Spleen (tissue), 11 donors: ENCODE measurements at regions not wholly inside any gene's neighbourhood (a gene's known extent, or its start where the extent isn't known, plus 50 kb on each side); places are given as distances from the start of the nearest gene placed in this dataset.

ENCODE experiments used
- DNase-seq: peaks from one replicate; pipeline ENCODE4 v3.0.0-alpha.2; 2020
- H3K27ac ChIP-seq, 8 donors: fragments of 200-600 bp; sonication (generic) in 7 of 8; 1 replicate in 4 of 8; 2 replicates in 4 of 8; pipeline versions ENCODE4 v1.5.0 to v1.8.0; 2016 to 2021; ENCODE audit warnings: inconsistent platforms in 4 of 8, mild to moderate bottlenecking in 4 of 8, moderate library complexity in 1 of 8
- H3K27me3 ChIP-seq, 7 donors: fragments of 200-600 bp; sonication (generic) in 6 of 7; replicated peaks in 1 of 7; 1 replicate in 4 of 7; 2 replicates in 3 of 7; pipeline versions ENCODE4 v1.5.0 to v1.8.0; 2016 to 2021; ENCODE audit warnings: inconsistent platforms in 3 of 7, mild to moderate bottlenecking in 1 of 7
- H3K36me3 ChIP-seq, 6 donors: fragments of 200-600 bp; sonication (generic) in 5 of 6; 1 replicate in 4 of 6; 2 replicates in 2 of 6; pipeline versions ENCODE4 v1.5.0 to v1.8.0; 2016 to 2021; ENCODE audit warnings: inconsistent platforms in 2 of 6
- H3K4me1 ChIP-seq, 6 donors: fragments of 200-600 bp; sonication (generic) in 5 of 6; 1 replicate in 3 of 6; 2 replicates in 3 of 6; pipeline versions ENCODE4 v1.5.0 to v1.8.0; 2016 to 2021; ENCODE audit warnings: inconsistent platforms in 3 of 6
- H3K4me3 ChIP-seq, 8 donors: fragments of 200-600 bp; sonication (generic) in 7 of 8; 1 replicate in 4 of 8; 2 replicates in 4 of 8; pipeline versions ENCODE4 v1.5.0 to v1.8.0; 2016 to 2021; ENCODE audit warnings: inconsistent platforms in 4 of 8, mild to moderate bottlenecking in 4 of 8, moderate library complexity in 2 of 8
- H3K9me3 ChIP-seq, 8 donors: fragments of 200-600 bp; sonication (generic) in 7 of 8; 1 replicate in 4 of 8; 2 replicates in 4 of 8; pipeline versions ENCODE4 v1.5.0 to v1.8.0; 2016 to 2021; ENCODE audit warnings: inconsistent platforms in 4 of 8
- POLR2A ChIP-seq, 3 donors: fragments of 450-650 bp; IDR thresholded peaks; one replicate each; pipeline ENCODE4 v1.5.1; 2017; ENCODE audit warnings: antibody characterized with exemption in 3 of 3, mild to moderate bottlenecking in 1 of 3
- POLR2AphosphoS5 ChIP-seq, 3 donors: sonication (generic); formaldehyde crosslinking; IDR thresholded peaks; one replicate each; pipeline ENCODE4 v1.5.1; 2017; ENCODE audit warnings: antibody characterized with exemption in 3 of 3
- WGBS, 5 donors: extraction: QIAGEN DNeasy Blood & Tissue Kit in 3 of 5; methylation state at CpG; one replicate each; pipeline versions ENCODE4 v1.1.5 to v1.1.7; 2013 to 2018; 5-methylcytosine and 5-hydroxymethylcytosine counted together
- intact Hi-C: fragments of 100-400 bp; cut with DNase I; formaldehyde crosslinking; loops from one replicate; pipeline ENCODE4 v1.15.0; 2023; ENCODE audit warnings: low total_unique reads
- TF ChIP-seq, protein P1 (sequence below), 11 experiments: fragments of 200-600 bp in 7 of 11; fragments of 450-650 bp in 4 of 11; sonication (generic) in 4 of 11; IDR thresholded peaks in 8 of 11; conservative IDR thresholded peaks in 3 of 11; 1 replicate in 7 of 11; 2 replicates in 4 of 11; pipeline versions ENCODE4 v1.4.0 to v1.8.0; 2016 to 2021; ENCODE audit warnings: antibody characterized with exemption in 11 of 11, inconsistent platforms in 4 of 11, mild to moderate bottlenecking in 1 of 11
- donor health status: healthy with polysubstance abuse.
- donor health status: DM: no; HTN: no; CAD: no; lungs with moderate emphysema.
- donor health status: DM: no; HTN: no; CAD: no.
- donor health status: Bipolar disorder and iron deficiency.
- donor health status: healthy.
- donor health status: DM: no; HTN: no; CAD: no.
- donor health status: DM: yes; HTN: yes; CAD: no.

GRCh38 chr2:198289811-198290210 lies 485.4 kb downstream of the PLCL1 start:
- no peak for DNase-seq
- Histone ChIP-seq H3K36me3 (no peaks in the 10 kb centered on the region), H3K27ac (no peak overlapping the region), H3K9me3 (no peaks in the 10 kb centered on the region), H3K4me3 (no peak overlapping the region), H3K4me1 (no peaks in the 10 kb centered on the region), H3K27me3 (peaks cover 0 to 9% (median 0%) of the 10 kb centered on the region in 7 donors)
- 76 to 88% (median 82%) methylated on average over 3 of the region's 3 CpGs for WGBS, 5 donors
- TF ChIP-seq POLR2A (IDR thresholded peaks at IDR 0.05) (no peak), POLR2AphosphoS5 (IDR thresholded peaks at IDR 0.05) (no peak)
- TF ChIP-seq, protein P1, sequence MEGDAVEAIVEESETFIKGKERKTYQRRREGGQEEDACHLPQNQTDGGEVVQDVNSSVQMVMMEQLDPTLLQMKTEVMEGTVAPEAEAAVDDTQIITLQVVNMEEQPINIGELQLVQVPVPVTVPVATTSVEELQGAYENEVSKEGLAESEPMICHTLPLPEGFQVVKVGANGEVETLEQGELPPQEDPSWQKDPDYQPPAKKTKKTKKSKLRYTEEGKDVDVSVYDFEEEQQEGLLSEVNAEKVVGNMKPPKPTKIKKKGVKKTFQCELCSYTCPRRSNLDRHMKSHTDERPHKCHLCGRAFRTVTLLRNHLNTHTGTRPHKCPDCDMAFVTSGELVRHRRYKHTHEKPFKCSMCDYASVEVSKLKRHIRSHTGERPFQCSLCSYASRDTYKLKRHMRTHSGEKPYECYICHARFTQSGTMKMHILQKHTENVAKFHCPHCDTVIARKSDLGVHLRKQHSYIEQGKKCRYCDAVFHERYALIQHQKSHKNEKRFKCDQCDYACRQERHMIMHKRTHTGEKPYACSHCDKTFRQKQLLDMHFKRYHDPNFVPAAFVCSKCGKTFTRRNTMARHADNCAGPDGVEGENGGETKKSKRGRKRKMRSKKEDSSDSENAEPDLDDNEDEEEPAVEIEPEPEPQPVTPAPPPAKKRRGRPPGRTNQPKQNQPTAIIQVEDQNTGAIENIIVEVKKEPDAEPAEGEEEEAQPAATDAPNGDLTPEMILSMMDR (IDR thresholded peaks at IDR 0.05 in 8 of 11, conservative IDR thresholded peaks at IDR 0.05 in 3 of 11): no peak
- intact Hi-C loops: no loop called here

DNA sequence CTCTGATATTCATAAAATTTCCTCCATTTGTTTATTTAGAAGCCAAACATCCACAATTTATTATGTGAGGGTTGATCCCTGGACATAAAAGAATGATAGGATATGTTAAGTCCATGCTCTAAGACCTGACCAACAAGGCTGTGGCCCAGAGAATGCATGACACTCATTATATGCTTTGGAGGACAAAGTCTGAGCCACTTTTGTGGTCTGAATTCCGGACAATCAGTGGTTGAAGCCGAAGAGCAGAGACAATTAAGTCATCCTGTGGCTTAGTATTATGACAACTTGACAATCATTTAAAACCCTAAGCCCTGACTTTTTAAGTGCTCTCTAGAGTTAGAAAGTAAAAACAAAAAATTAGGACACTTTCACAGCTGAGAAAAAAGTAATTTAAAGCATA lies 483.3 kb downstream of the PLCL1 start:
- intact Hi-C loops: no loop called here
- no peak for TF ChIP-seq POLR2A (IDR thresholded peaks at IDR 0.05)
- no peak for TF ChIP-seq POLR2AphosphoS5 (IDR thresholded peaks at IDR 0.05)
- TF ChIP-seq, protein P1 (IDR thresholded peaks at IDR 0.05 in 8 of 11, conservative IDR thresholded peaks at IDR 0.05 in 3 of 11): no peak
- DNase-seq: no peak
- Histone ChIP-seq H3K27ac (no peak overlapping the region), H3K4me1 (no peaks in the 10 kb centered on the region), H3K36me3 (no peaks in the 10 kb centered on the region), H3K9me3 (no peaks in the 10 kb centered on the region), H3K4me3 (no peak overlapping the region), H3K27me3 (peaks cover 0 to 27% (median 0%) of the 10 kb centered on the region in 7 donors)
- 33 to 67% (median 41%) methylated on average over 2 of the region's 2 CpGs for WGBS, 5 donors

GRCh38 chr2:198285216-198285615 lies 480.8 kb downstream of the PLCL1 start:
- no peaks in the 10 kb centered on the region for H3K4me1 ChIP-seq
- no peaks in the 10 kb centered on the region for H3K36me3 ChIP-seq
- H3K27ac ChIP-seq: no peak overlapping the region
- intact Hi-C loops: no loop called here
- TF ChIP-seq POLR2AphosphoS5 (IDR thresholded peaks at IDR 0.05): no peak
- TF ChIP-seq, protein P1 (IDR thresholded peaks at IDR 0.05 in 8 of 11, conservative IDR thresholded peaks at IDR 0.05 in 3 of 11): no peak
- no peak for TF ChIP-seq POLR2A (IDR thresholded peaks at IDR 0.05)
- no peaks in the 10 kb centered on the region for H3K9me3 ChIP-seq
- H3K27me3 ChIP-seq: peaks cover 0 to 37% (median 0%) of the 10 kb centered on the region in 7 donors
- no peak for DNase-seq
- no peak overlapping the region for H3K4me3 ChIP-seq
- WGBS, 5 donors: 57 to 78% (median 71%) methylated on average over 5 of the region's 5 CpGs

- TF ChIP-seq, protein P1 (IDR thresholded peaks at IDR 0.05 in 8 of 11, conservative IDR thresholded peaks at IDR 0.05 in 3 of 11): no peak
- TF ChIP-seq POLR2A (IDR thresholded peaks at IDR 0.05): no peak
- TF ChIP-seq POLR2AphosphoS5 (IDR thresholded peaks at IDR 0.05): no peak
- no peak for DNase-seq
- Histone ChIP-seq H3K27me3 (peaks cover 0 to 38% (median 0%) of the 10 kb centered on the region in 7 donors), H3K4me3 (no peak overlapping the region), H3K27ac (no peak overlapping the region), H3K4me1 (no peaks in the 10 kb centered on the region), H3K36me3 (no peaks in the 10 kb centered on the region), H3K9me3 (no peaks in the 10 kb centered on the region)
- WGBS, 5 donors: 64 to 82% (median 79%) methylated on average over 2 of the region's 2 CpGs
- intact Hi-C loops: no loop called here
These were observed 478.8 kb downstream of the PLCL1 start for GRCh38 chr2:198283146-198283545.
